NB4 (cell line): ENCODE measurements at regions not wholly inside any gene's neighbourhood (a gene's known extent, or its start where the extent isn't known, plus 50 kb on each side); places are given as distances from the start of the nearest gene placed in this dataset.

Experiments used
- DNase-seq: peaks from one replicate; pipeline ENCODE4 v3.0.0; 2010; ENCODE audit warnings: low read depth
- H3K4me3 ChIP-seq: one replicate; pipeline ENCODE4 v1.5.1; 2011; ENCODE audit warnings: mild to moderate bottlenecking, low read depth, low read length, moderate library complexity
- CTCF ChIP-seq: IDR thresholded peaks from one replicate; pipeline ENCODE4 v1.5.1; 2012; ENCODE audit warnings: low read depth, low read length
- MAX ChIP-seq: IDR thresholded peaks from 2 replicates; pipeline ENCODE4 v1.6.1; 2011; ENCODE audit warnings: low read depth, low read length
- MYC ChIP-seq: IDR thresholded peaks from 2 replicates; pipeline ENCODE4 v1.6.1; 2011; ENCODE audit warnings: low read depth, low read length
- POLR2A ChIP-seq: IDR thresholded peaks from 2 replicates; pipeline ENCODE4 v1.6.1; 2011; ENCODE audit warnings: mild to moderate bottlenecking; ENCODE audit not compliant: insufficient read length; ENCODE audit errors: extremely low read depth

GRCh38 chr20:63133481-63134091 is 82.3 kb downstream of the YTHDF1 start:
- no peak overlapping the region for H3K4me3 ChIP-seq
- DNase-seq = no peak
- TF ChIP-seq MAX = no peak
- TF ChIP-seq POLR2A = no peak
- TF ChIP-seq MYC = no peak
- TF ChIP-seq CTCF = no peak

GRCh38 chr20:63132715-63133471 is 83.0 kb downstream of the YTHDF1 start:
- TF ChIP-seq MYC = no peak
- no peak for TF ChIP-seq CTCF
- no peak for TF ChIP-seq MAX
- no peak for TF ChIP-seq POLR2A

GRCh38 chr20:63132131-63132714 is 83.7 kb downstream of the YTHDF1 start:
- DNase-seq = no peak
- no peak overlapping the region for H3K4me3 ChIP-seq
- TF ChIP-seq CTCF (no peak), POLR2A (no peak), MYC (no peak)

More at GRCh38 chr20:63132715-63133471, 83.0 kb downstream of the YTHDF1 start:
- no peak overlapping the region for H3K4me3 ChIP-seq
- DNase-seq = no peak

- no peak for DNase-seq
- no peak for TF ChIP-seq POLR2A
- no peak for TF ChIP-seq CTCF
- no peak for TF ChIP-seq MYC
- TF ChIP-seq MAX = no peak
- H3K4me3 ChIP-seq = no peak overlapping the region
Measured at GRCh38 chr20:63130658-63131577, 85.0 kb downstream of the YTHDF1 start.

- no peak overlapping the region for H3K4me3 ChIP-seq
- TF ChIP-seq MAX = no peak
- no peak for TF ChIP-seq MYC
- TF ChIP-seq POLR2A = no peak
- no peak for DNase-seq
Measured at GRCh38 chr20:63129991-63130657, 85.8 kb downstream of the YTHDF1 start.
